RPMI8226 (cell line): ENCODE measurements at regions not wholly inside any gene's neighbourhood (a gene's known extent, or its start where the extent isn't known, plus 50 kb on each side); places are given as distances from the start of the nearest gene placed in this dataset.
A peak's percentile ranks its signal among the peaks of the same experiment; 100 is the strongest.

Source experiments
- DNase-seq: peaks from one replicate; pipeline ENCODE4 v3.0.0-alpha.2; 2015

- DNase-seq, result no peak
These were observed 104.2 kb upstream of the DRD2 start for GRCh38 chr11:113579292-113579940.

GRCh38 chr11:113578715-113579250, 103.6 kb upstream of the DRD2 start:
- no peak for DNase-seq

- no peak for DNase-seq
These were observed 102.8 kb upstream of the DRD2 start for GRCh38 chr11:113578033-113578380.

GRCh38 chr11:113577356-113578032, 102.3 kb upstream of the DRD2 start:
- peak; percentile 78 for DNase-seq

- no peak for DNase-seq
These were observed 99.4 kb upstream of the DRD2 start for GRCh38 chr11:113574586-113574985.

GRCh38 chr11:113574171-113574570, 99.0 kb upstream of the DRD2 start:
- no peak for DNase-seq

GRCh38 chr11:113572136-113572735, 97.0 kb upstream of the DRD2 start:
- DNase-seq, result no peak

GRCh38 chr11:113571531-113571930, 96.3 kb upstream of the DRD2 start:
- no peak for DNase-seq

GRCh38 chr11:113570906-113571305, 95.7 kb upstream of the DRD2 start:
- DNase-seq, result no peak

- DNase-seq, result no peak
These were observed 94.2 kb upstream of the DRD2 start for GRCh38 chr11:113569391-113569790.

- no peak for DNase-seq
These were observed 93.4 kb upstream of the DRD2 start for GRCh38 chr11:113568566-113568965.

GRCh38 chr11:113567867-113568544, 92.8 kb upstream of the DRD2 start:
- no peak for DNase-seq

- DNase-seq, result no peak
These were observed 91.9 kb upstream of the DRD2 start for GRCh38 chr11:113567097-113567496.

GRCh38 chr11:113564527-113565130, 89.4 kb upstream of the DRD2 start:
- DNase-seq, result no peak

- no peak for DNase-seq
These were observed 88.7 kb upstream of the DRD2 start for GRCh38 chr11:113563766-113564526.

- no peak for DNase-seq
These were observed 87.8 kb upstream of the DRD2 start for GRCh38 chr11:113562981-113563461.

- DNase-seq, result no peak
These were observed 87.4 kb upstream of the DRD2 start for GRCh38 chr11:113562576-113562975.

GRCh38 chr11:113557926-113558325, 82.7 kb upstream of the DRD2 start:
- DNase-seq, result no peak

GRCh38 chr11:113556036-113556435, 80.8 kb upstream of the DRD2 start:
- DNase-seq, result no peak

GRCh38 chr11:113555071-113555619, 79.9 kb upstream of the DRD2 start:
- no peak for DNase-seq

- DNase-seq, result no peak
These were observed 79.3 kb upstream of the DRD2 start for GRCh38 chr11:113554526-113554925.

GRCh38 chr11:113553915-113554314, 78.7 kb upstream of the DRD2 start:
- DNase-seq, result no peak
